NCI-H82 treated with DMSO at 0.1 percent for 48 hours (cell line): ENCODE measurements at regions not wholly inside any gene's neighbourhood (a gene's known extent, or its start where the extent isn't known, plus 50 kb on each side); places are given as distances from the start of the nearest gene placed in this dataset.
"Not testable (repeated sequence)": the region's sequence is repeated elsewhere in the genome, so short reads cannot be mapped to it uniquely, and the experiment has no call there.

Experiments used
- DNase-seq: peaks from one replicate; lab custom pipeline; 2025; ENCODE audit not compliant: unreplicated experiment; lab: John Stamatoyannopoulos, UW

GRCh38 chr1:157410457-157410856, 141.9 kb downstream of the FCRL5 start:
- no peak for DNase-seq

GRCh38 chr1:157409927-157410326, 142.4 kb downstream of the FCRL5 start:
- no peak for DNase-seq

- no peak for DNase-seq
Measured at GRCh38 chr1:157407917-157408525, 144.3 kb downstream of the FCRL5 start.

GRCh38 chr1:157407367-157407766, 144.9 kb downstream of the FCRL5 start:
- DNase-seq, result no peak

- DNase-seq, result no peak
Measured at GRCh38 chr1:157405662-157406061, 146.7 kb downstream of the FCRL5 start.

- DNase-seq, result no peak
Measured at GRCh38 chr1:157404614-157405013, 147.7 kb downstream of the FCRL5 start.

- DNase-seq, result no peak
Measured at GRCh38 chr1:157404063-157404501, 148.2 kb downstream of the FCRL5 start.

GRCh38 chr1:157403608-157404007, 148.7 kb downstream of the FCRL5 start:
- no peak for DNase-seq

- no peak for DNase-seq
Measured at GRCh38 chr1:157403203-157403602, 149.1 kb downstream of the FCRL5 start.

GRCh38 chr1:157400766-157401165, 151.5 kb downstream of the FCRL5 start:
- DNase-seq, result no peak

- DNase-seq, result no peak
Measured at GRCh38 chr1:157399984-157400382, 152.3 kb downstream of the FCRL5 start.

- DNase-seq, result no peak
Measured at GRCh38 chr1:157399343-157399983, 152.9 kb downstream of the FCRL5 start.

GRCh38 chr1:157390651-157391050, 161.7 kb downstream of the FCRL5 start:
- DNase-seq, result no peak

- no peak for DNase-seq
Measured at GRCh38 chr1:157388057-157388456, 164.3 kb downstream of the FCRL5 start.

- DNase-seq, result peak; percentile 12
Measured at GRCh38 chr1:157384258-157384657, 168.1 kb downstream of the FCRL5 start.

GRCh38 chr1:157382351-157382750, 170.0 kb downstream of the FCRL5 start:
- no peak for DNase-seq

- DNase-seq, result no peak
Measured at GRCh38 chr1:157380523-157380922, 171.8 kb downstream of the FCRL5 start.

- peak; percentile 25 for DNase-seq
Measured at GRCh38 chr1:157377280-157377713, 175.0 kb downstream of the FCRL5 start.

- no peak for DNase-seq
Measured at GRCh38 chr1:157376681-157377080, 175.6 kb downstream of the FCRL5 start.

GRCh38 chr1:157372311-157372710, 180.0 kb downstream of the FCRL5 start:
- not testable (repeated sequence) for DNase-seq

- DNase-seq, result no peak
Measured at GRCh38 chr1:157371826-157372225, 180.5 kb downstream of the FCRL5 start.

GRCh38 chr1:157371221-157371620, 181.1 kb downstream of the FCRL5 start:
- no peak for DNase-seq

- no peak for DNase-seq
Measured at GRCh38 chr1:157370698-157371097, 181.6 kb downstream of the FCRL5 start.
